Coronary artery (tissue), 2 donors: ENCODE measurements at regions not wholly inside any gene's neighbourhood (a gene's known extent, or its start where the extent isn't known, plus 50 kb on each side); places are given as distances from the start of the nearest gene placed in this dataset.
A peak's percentile ranks its signal among the peaks of the same experiment; 100 is the strongest.
"Not testable (repeated sequence)": the region's sequence is repeated elsewhere in the genome, so short reads cannot be mapped to it uniquely, and the experiment has no call there.

Experiments used
- DNase-seq: peaks from one replicate; pipeline ENCODE4 v3.0.0-alpha.2; 2017; ENCODE audit warnings: low spot score
- H3K27ac ChIP-seq, 2 donors: fragments of 200-600 bp; sonication (generic); one replicate each; pipeline ENCODE4 v1.5.1; 2016 to 2019
- H3K4me3 ChIP-seq: fragments of 200-600 bp; sonication (generic); 2 replicates; pipeline ENCODE4 v1.5.1; 2016; ENCODE audit warnings: mild to moderate bottlenecking, moderate library complexity
- CTCF ChIP-seq: fragments of 200-600 bp; sonication (generic); IDR thresholded peaks from one replicate; pipeline ENCODE4 v1.5.1; 2019; ENCODE audit warnings: antibody characterized with exemption

DNA sequence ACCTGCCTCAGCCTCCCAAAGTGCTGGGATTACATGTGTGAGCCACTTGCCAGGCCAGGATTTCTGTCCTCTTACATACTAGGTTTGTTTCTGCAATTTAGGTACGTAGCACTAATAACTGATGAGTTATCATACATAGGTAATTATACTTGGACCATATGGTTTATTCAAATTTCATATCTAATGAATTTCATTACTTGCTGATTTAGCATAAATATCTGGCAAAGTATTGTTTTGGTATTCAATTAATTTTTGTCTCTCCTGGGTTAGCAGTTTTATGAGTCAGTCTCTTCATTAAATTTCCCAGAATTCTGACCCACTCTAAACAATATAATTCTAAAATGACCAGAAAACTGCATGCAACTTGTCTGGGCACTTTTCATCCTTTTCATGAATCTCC, 2146.5 kb downstream of the TP53TG3F start:
- TF ChIP-seq CTCF = no peak
- no peak for DNase-seq
- Histone ChIP-seq H3K27ac (no peak overlapping the region), H3K4me3 (no peak overlapping the region)

- not testable (repeated sequence) for H3K27ac ChIP-seq, DNase-seq, H3K4me3 ChIP-seq
Measured at GRCh38 chr16:35614883-35615282, 2155.5 kb downstream of the TP53TG3F start.

- DNase-seq, H3K27ac ChIP-seq, H3K4me3 ChIP-seq: not testable (repeated sequence)
Measured at GRCh38 chr16:35619176-35619575, 2159.8 kb downstream of the TP53TG3F start.

DNA sequence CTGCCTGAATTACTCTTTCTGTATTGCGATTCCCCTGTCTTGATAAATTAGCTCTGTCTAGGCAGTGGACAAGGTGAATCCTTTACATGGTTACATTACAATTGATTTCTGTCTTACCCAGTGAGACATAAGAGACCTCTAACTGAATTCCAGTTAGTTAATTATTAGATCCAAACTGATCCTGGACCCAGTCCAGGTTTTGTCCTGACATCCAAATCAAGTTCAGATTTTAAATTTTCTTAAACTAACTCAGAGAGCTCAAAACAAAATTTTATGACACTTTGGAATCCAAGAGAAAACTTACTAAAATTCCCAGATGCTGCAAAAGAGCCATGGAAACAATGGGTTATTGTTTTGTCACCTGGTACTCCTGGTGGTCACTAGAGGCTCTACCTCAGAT, 2166.6 kb downstream of the TP53TG3F start:
- Histone ChIP-seq H3K27ac (no peak overlapping the region), H3K4me3 (no peak overlapping the region)
- no peak for DNase-seq
- no peak for TF ChIP-seq CTCF

DNA sequence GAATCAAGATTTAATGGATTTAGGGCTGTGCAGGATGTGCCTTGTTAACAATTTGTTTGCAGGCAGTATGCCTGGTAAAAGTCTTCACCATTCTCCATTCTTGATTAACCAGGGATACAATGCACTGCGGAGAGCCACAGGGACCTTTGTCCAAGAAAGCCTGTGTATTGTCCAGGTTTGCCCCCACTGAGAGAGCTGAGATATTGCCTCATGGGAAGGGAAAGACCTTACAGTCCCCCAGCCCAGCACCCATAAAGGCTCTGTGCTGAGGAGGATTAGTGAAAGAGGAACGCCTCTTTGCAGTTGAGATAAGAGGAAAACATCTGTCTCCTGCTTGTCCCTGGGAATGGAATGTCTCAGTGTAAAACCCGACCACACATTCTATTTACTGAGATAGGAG, 2169.6 kb downstream of the TP53TG3F start:
- no peak for DNase-seq
- no peak overlapping the region for H3K4me3 ChIP-seq
- H3K27ac ChIP-seq = no peak overlapping the region
- no peak for TF ChIP-seq CTCF

DNA sequence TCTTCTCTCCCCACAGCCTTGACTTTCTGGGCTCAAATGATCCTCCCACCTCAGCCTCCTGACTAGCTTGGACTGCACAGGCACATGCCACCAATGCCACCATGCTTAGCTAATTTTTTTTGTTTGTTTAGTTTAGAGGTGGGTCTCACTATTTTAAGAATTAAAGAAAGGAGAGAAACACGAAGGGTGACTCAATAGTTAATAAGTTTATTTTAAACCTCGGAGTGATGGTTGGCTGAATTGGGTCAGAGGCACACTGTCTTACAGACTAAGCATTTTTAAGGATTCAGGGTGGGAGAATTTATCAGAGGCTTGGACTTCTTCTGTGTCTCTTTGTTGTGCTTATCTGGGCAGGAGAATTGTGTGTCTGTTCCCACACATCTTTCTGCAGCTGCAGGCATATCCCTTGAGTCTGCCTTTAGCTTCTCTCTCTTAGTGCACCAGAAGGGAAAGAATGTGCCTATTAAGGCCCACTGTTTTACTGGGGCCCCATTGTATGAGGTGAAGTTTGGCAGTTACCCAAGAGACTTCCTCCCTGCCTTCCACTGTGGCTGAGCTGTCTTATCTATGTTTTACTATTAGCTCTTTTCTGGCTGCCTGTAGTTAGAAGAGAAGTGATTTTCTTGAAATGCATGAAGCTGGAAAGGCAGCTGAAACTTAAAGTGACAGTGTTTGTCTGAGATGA, 2172.0 kb downstream of the TP53TG3F start:
- no peak for DNase-seq
- Histone ChIP-seq H3K4me3 (no peak overlapping the region), H3K27ac (no peak overlapping the region)
- TF ChIP-seq CTCF = no peak

- no peak for TF ChIP-seq CTCF
- peak; percentile 31 for DNase-seq
- no peak overlapping the region for H3K4me3 ChIP-seq
- H3K27ac ChIP-seq = no peak overlapping the region
Measured at GRCh38 chr16:35636480-35637230, 2177.2 kb downstream of the TP53TG3F start.

- no peak for TF ChIP-seq CTCF
- DNase-seq = no peak
- Histone ChIP-seq H3K27ac (no peak overlapping the region), H3K4me3 (no peak overlapping the region)
Measured at GRCh38 chr16:35637683-35638082, 2178.3 kb downstream of the TP53TG3F start.
